Thyroid gland (tissue), 4 donors: ENCODE measurements at regions not wholly inside any gene's neighbourhood (a gene's known extent, or its start where the extent isn't known, plus 50 kb on each side); places are given as distances from the start of the nearest gene placed in this dataset.

ENCODE experiments used
- CTCF ChIP-seq, 6 experiments: fragments of 200-600 bp in 3 of 6; fragments of 450-650 bp in 3 of 6; sonication (generic) in 3 of 6; IDR thresholded peaks; one replicate each; pipeline ENCODE4 v1.5.1; 2016 to 2019; ENCODE audit warnings: antibody characterized with exemption in 6 of 6, mild to moderate bottlenecking in 2 of 6, inconsistent platforms in 1 of 6, moderate library complexity in 1 of 6
- POLR2A ChIP-seq, 2 donors: fragments of 450-650 bp; IDR thresholded peaks; one replicate each; pipeline ENCODE4 v1.6.1; 2017; ENCODE audit warnings: antibody characterized with exemption in 2 of 2, mild to moderate bottlenecking in 2 of 2, moderate library complexity in 1 of 2

GRCh38 chr11:42773729-42774128, 538.1 kb upstream of the API5 start:
- no peak for TF ChIP-seq POLR2A (IDR thresholded peaks at IDR 0.05)
- TF ChIP-seq CTCF (IDR thresholded peaks at IDR 0.05) = no peak
